ENCODE measurements at regions not wholly inside any gene's neighbourhood (a gene's known extent, or its start where the extent isn't known, plus 50 kb on each side); places are given as distances from the start of the nearest gene placed in this dataset.
A peak's percentile ranks its signal among the peaks of the same experiment; 100 is the strongest.
"Not testable (repeated sequence)": the region's sequence is repeated elsewhere in the genome, so short reads cannot be mapped to it uniquely, and the experiment has no call there.

DNA sequence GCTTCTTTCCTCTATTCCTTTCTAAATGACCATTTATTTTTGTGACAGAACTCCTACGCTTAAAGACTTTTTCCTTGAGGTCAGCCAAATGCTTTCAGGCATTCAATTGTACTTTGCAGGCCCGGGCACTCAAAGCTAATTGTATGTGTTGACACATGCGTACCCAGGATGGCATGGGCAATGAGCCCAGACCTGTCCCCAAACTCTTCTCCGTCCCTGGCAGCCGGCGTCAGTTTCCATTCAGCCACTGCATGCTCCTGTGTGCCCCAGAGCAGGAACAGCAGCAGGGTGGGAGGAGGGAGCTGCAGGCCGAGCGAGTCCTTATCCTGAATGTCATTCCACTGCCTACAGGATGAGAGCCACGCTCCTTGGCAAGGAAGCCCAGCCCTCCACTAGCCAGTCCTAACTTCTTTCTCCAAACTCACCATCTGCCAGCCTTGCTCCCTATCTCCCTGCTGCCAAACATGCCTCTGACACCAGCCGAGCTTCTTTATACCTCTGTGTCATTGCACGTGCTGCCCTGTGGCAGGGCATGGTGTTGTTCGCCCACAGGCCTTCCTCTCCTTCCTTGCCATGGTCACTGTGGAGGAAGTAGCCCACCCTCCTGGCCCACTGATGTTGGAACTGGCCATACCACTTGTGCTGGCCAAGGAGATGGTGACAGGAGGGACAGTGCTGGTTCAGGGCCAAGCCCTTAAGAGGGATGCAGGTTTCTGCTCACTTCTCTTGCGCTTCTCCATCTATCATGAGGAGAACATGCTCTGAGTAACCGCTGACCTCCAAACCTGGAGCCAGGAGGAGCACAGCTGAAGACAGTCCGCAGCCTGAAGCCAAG is 116.9 kb upstream of the FHL2 start:
- no peak for DNase-seq
- no peak overlapping the region for H3K9ac ChIP-seq
- H3K9me3 ChIP-seq (ENCODE audit: low read depth) = no peaks in the 10 kb centered on the region
- H3K36me3 ChIP-seq (ENCODE audit: low read depth) = no peaks in the 10 kb centered on the region
- peaks cover 10% of the 10 kb centered on the region for H3K4me1 ChIP-seq (ENCODE audit: insufficient read depth)
- no peaks in the 10 kb centered on the region for H3K9me2 ChIP-seq (ENCODE audit: insufficient read depth)
- WGBS, 2 experiments (ENCODE audit: low coverage in 1 of 2, low lambda C conversion rate in 2 of 2, missing lambda C conversion rate in 2 of 2) = 79 to 89% methylated on average over 15 of the region's 15 CpGs
- no peak overlapping the region for H3K4me2 ChIP-seq (ENCODE audit: unreplicated experiment)
- H2AFZ ChIP-seq = no peak overlapping the region
- in situ Hi-C loops (cut with MboI) = loop anchor here (5.0 kb wide), 1 partner anchor 143 kb away; no protein-coding TSS in a partner anchor
- H3K27me3 ChIP-seq (replicated peaks; ENCODE audit: insufficient read depth) = 0 out of 2 replicates have a peak, but pooled peaks cover 4% of the 10 kb centered on the region
- H3K27ac ChIP-seq = no peak overlapping the region
- TF ChIP-seq EZH2phosphoT487 (IDR thresholded peaks at IDR 0.05; ENCODE audit: insufficient read depth, low read depth) (no peak), EZH2 (IDR thresholded peaks at IDR 0.05; ENCODE audit: insufficient read depth, poor library complexity, severe bottlenecking) (no peak)
- no peak overlapping the region for H3K4me3 ChIP-seq
- H3K79me2 ChIP-seq (ENCODE audit: insufficient read depth) = no peaks in the 10 kb centered on the region
- no peaks in the 10 kb centered on the region for H4K20me1 ChIP-seq (ENCODE audit: insufficient read depth)
- peaks cover under 1% of the 10 kb centered on the region; the same call in 1 of the 2 replicates for H3F3A ChIP-seq (ENCODE audit: insufficient read depth)

DNA sequence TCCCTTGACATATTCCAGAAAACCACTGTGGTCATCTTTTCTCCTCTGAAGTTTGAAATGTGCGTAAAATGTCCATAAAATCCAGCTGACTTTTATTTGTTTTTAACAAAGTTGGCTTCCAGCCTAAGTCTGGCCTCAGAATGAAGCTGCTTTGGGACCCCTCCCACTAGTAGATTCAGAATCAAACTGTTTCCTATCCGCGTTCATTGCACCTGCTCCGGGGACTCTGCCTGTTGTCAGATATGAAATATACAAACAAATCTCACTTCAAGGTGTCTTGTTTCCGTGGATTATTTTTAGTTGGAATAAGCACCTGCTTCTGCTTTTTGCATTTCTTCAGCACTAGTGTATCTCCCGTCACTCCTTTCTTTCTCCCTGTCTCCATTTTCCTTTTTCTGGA is 115.7 kb upstream of the FHL2 start:
- Histone ChIP-seq H3K4me3 (no peak overlapping the region), H3K27ac (no peak overlapping the region), H3K9me3 (ENCODE audit: low read depth) (no peaks in the 10 kb centered on the region), H3K36me3 (ENCODE audit: low read depth) (no peaks in the 10 kb centered on the region), H4K20me1 (ENCODE audit: insufficient read depth) (no peaks in the 10 kb centered on the region), H3K27me3 (replicated peaks; ENCODE audit: insufficient read depth) (0 out of 2 replicates have a peak, but pooled peaks cover 4% of the 10 kb centered on the region), H3K9ac (no peak overlapping the region), H3K9me2 (ENCODE audit: insufficient read depth) (no peaks in the 10 kb centered on the region), H3K4me1 (ENCODE audit: insufficient read depth) (peaks cover 9% of the 10 kb centered on the region), H3F3A (ENCODE audit: insufficient read depth) (peaks cover 5% of the 10 kb centered on the region; the same call in 1 of the 2 replicates), H3K79me2 (ENCODE audit: insufficient read depth) (no peaks in the 10 kb centered on the region), H2AFZ (no peak overlapping the region), H3K4me2 (ENCODE audit: unreplicated experiment) (no peak overlapping the region)
- DNase-seq = no peak
- no peak for TF ChIP-seq EZH2 (IDR thresholded peaks at IDR 0.05; ENCODE audit: insufficient read depth, poor library complexity, severe bottlenecking)
- TF ChIP-seq EZH2phosphoT487 (IDR thresholded peaks at IDR 0.05; ENCODE audit: insufficient read depth, low read depth) = no peak
- 81 to 83% methylated on average over 6 of the region's 6 CpGs for WGBS, 2 experiments (ENCODE audit: low coverage in 1 of 2, low lambda C conversion rate in 2 of 2, missing lambda C conversion rate in 2 of 2)
- in situ Hi-C loops (cut with MboI) = no loop called here

DNA sequence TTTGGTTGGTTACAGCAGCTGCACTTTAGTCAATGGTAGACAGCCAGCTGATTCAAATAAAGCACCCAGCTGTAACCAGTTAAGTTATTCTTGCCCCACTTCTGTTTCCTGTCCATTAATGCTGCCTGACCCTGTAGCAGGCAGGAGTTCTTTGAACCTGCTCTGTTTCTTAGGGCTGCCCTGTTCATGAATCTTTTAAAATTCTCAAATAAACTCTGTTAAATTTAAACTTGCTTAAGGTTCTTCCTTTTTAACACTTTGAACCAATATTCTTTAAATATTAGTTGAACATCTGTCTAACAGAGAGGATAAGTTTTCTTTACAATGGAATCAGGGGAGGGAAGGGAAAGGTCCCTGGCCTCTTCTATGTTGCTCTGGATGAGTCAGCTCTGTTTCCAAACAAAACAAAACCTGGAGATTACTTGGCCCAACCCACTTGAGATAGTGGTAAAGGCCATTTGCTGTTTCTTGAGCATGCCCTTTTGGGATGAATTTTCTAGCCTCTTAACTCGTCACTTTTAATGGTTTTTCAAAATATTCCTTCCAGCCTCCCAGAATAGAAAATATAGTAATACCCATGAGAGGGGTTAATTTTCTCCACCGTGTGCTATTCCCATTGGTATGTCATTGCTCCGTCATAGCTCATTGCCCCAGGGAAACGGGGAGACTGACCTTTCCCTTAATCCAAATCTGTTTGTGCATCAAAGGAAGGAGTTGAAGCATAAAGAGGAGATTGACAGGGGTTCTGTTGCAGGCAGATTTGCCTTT is 112.1 kb upstream of the FHL2 start:
- in situ Hi-C loops (cut with MboI) = no loop called here
- Histone ChIP-seq H3K9me2 (ENCODE audit: insufficient read depth) (no peaks in the 10 kb centered on the region), H3K27me3 (replicated peaks; ENCODE audit: insufficient read depth) (0 out of 2 replicates have a peak, but pooled peaks cover 4% of the 10 kb centered on the region), H3K9me3 (ENCODE audit: low read depth) (no peaks in the 10 kb centered on the region), H3K4me3 (no peak overlapping the region), H4K20me1 (ENCODE audit: insufficient read depth) (no peaks in the 10 kb centered on the region), H3K79me2 (ENCODE audit: insufficient read depth) (no peaks in the 10 kb centered on the region), H3K4me2 (ENCODE audit: unreplicated experiment) (no peak overlapping the region), H3K9ac (no peak overlapping the region), H3F3A (ENCODE audit: insufficient read depth) (peaks cover 5% of the 10 kb centered on the region; the same call in 1 of the 2 replicates), H2AFZ (no peak overlapping the region), H3K36me3 (ENCODE audit: low read depth) (no peaks in the 10 kb centered on the region), H3K27ac (no peak overlapping the region), H3K4me1 (ENCODE audit: insufficient read depth) (no peaks in the 10 kb centered on the region)
- WGBS, 2 experiments (ENCODE audit: low coverage in 1 of 2, low lambda C conversion rate in 2 of 2, missing lambda C conversion rate in 2 of 2) = 90 to 96% methylated on average over 4 of the region's 4 CpGs
- DNase-seq = peak; percentile 42
- TF ChIP-seq EZH2 (IDR thresholded peaks at IDR 0.05; ENCODE audit: insufficient read depth, poor library complexity, severe bottlenecking) = no peak
- TF ChIP-seq EZH2phosphoT487 (IDR thresholded peaks at IDR 0.05; ENCODE audit: insufficient read depth, low read depth) = no peak

DNA sequence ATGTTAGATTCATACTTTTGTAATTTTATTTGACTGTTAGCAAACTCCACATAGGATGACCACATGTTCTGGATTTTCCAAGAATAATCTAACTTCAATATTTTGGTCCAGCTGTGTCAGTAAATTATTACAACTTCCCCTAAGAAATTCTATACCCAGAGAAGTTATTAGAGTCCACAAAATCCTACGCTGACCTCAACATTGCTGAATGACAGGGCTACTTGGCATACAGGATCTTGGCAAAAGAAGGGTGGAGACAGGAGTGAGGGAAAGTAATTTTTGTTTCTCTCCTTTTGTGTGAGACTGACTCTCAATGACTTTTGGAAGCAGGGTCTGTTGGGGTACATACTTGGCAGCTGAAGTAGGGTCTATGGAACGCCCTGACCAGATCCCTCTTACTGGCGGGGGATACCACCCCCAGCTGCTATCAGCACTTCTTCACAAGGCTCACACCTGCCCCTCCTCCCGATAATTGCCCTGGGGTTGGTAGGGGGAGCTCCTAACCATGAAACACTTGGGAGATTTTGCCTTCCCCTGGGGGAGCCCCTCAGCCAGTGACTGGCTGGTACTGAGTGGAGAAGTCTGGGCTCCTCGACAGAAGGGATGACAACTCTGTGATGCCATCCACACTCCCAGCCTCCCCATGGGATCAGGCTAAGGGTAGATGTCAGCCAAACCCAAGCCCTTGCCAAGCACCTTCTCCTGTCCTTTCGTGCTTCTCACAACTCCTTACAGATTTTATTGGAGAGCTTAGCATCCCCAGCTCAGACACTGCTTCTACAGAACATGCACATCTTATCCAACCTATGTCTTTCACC is 110.6 kb upstream of the FHL2 start:
- H2AFZ ChIP-seq = no peak overlapping the region
- H3K27ac ChIP-seq = no peak overlapping the region
- H3K36me3 ChIP-seq (ENCODE audit: low read depth) = no peaks in the 10 kb centered on the region
- peaks cover 5% of the 10 kb centered on the region; the same call in 1 of the 2 replicates for H3F3A ChIP-seq (ENCODE audit: insufficient read depth)
- no peak for DNase-seq
- H3K27me3 ChIP-seq (replicated peaks; ENCODE audit: insufficient read depth) = 0 out of 2 replicates have a peak, but pooled peaks cover 4% of the 10 kb centered on the region
- H3K4me2 ChIP-seq (ENCODE audit: unreplicated experiment) = no peak overlapping the region
- WGBS, 2 experiments (ENCODE audit: low coverage in 1 of 2, low lambda C conversion rate in 2 of 2, missing lambda C conversion rate in 2 of 2) = 57 to 61% methylated on average over 6 of the region's 6 CpGs
- TF ChIP-seq EZH2phosphoT487 (IDR thresholded peaks at IDR 0.05; ENCODE audit: insufficient read depth, low read depth) (no peak), EZH2 (IDR thresholded peaks at IDR 0.05; ENCODE audit: insufficient read depth, poor library complexity, severe bottlenecking) (no peak)
- H3K9me2 ChIP-seq (ENCODE audit: insufficient read depth) = no peaks in the 10 kb centered on the region
- no peaks in the 10 kb centered on the region for H3K9me3 ChIP-seq (ENCODE audit: low read depth)
- no peaks in the 10 kb centered on the region for H3K4me1 ChIP-seq (ENCODE audit: insufficient read depth)
- H3K79me2 ChIP-seq (ENCODE audit: insufficient read depth) = no peaks in the 10 kb centered on the region
- H3K9ac ChIP-seq = no peak overlapping the region
- H4K20me1 ChIP-seq (ENCODE audit: insufficient read depth) = no peaks in the 10 kb centered on the region
- no peak overlapping the region for H3K4me3 ChIP-seq
- in situ Hi-C loops (cut with MboI) = no loop called here

DNA sequence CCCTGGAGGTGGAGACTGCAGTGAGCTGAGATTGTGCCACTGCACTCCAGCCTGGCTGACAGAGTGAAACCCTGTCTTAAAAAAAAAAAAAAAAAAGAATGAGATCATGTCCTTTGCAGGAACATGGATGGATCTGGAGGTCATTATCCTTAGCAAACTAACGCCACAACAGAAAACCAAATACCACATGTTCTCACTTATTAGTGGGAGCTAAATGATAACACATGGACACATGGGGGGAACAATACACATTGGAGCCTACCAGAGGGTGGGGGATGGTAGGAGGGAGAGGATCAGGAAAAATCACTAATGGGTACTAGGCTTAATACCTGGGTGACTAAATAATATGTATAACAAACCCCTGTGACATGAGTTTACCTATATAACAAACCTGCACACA is 108.0 kb upstream of the FHL2 start:
- 0 to 12% methylated on average over 1 of the region's 1 CpG for WGBS, 2 experiments (ENCODE audit: low coverage in 1 of 2, low lambda C conversion rate in 2 of 2, missing lambda C conversion rate in 2 of 2)
- H3K4me3 ChIP-seq; H3K9me3 ChIP-seq (ENCODE audit: low read depth); DNase-seq; H2AFZ ChIP-seq; H4K20me1 ChIP-seq (ENCODE audit: insufficient read depth); H3K79me2 ChIP-seq (ENCODE audit: insufficient read depth); in situ Hi-C loops (cut with MboI); H3K27me3 ChIP-seq (replicated peaks; ENCODE audit: insufficient read depth); H3K27ac ChIP-seq; H3K9ac ChIP-seq; H3K9me2 ChIP-seq (ENCODE audit: insufficient read depth); H3K4me2 ChIP-seq (ENCODE audit: unreplicated experiment); H3K36me3 ChIP-seq (ENCODE audit: low read depth): not testable (repeated sequence)
- Histone ChIP-seq H3K4me1 (ENCODE audit: insufficient read depth) (peaks cover 13% of the 10 kb centered on the region; the same call in 1 of the 2 replicates), H3F3A (ENCODE audit: insufficient read depth) (peaks cover 17% of the 10 kb centered on the region; the same call in 1 of the 2 replicates)
